Neural cell (in vitro differentiated cells): ENCODE measurements at regions not wholly inside any gene's neighbourhood (a gene's known extent, or its start where the extent isn't known, plus 50 kb on each side); places are given as distances from the start of the nearest gene placed in this dataset.

Experiments used
- H2AFZ ChIP-seq: fragments of 200-600, 300-800 bp; sonication (generic), shearing (Covaris generic); 2 replicates; pipeline ENCODE4 v1.6.0; 2014; ENCODE audit warnings: low read depth, mild to moderate bottlenecking, antibody characterized with exemption, low read length, moderate library complexity
- H3F3A ChIP-seq: fragments of 200-600 bp; shearing (Covaris generic); 2 replicates; pipeline ENCODE4 v1.6.1; 2016; ENCODE audit warnings: mild to moderate bottlenecking, moderate library complexity, mixed read lengths, antibody characterized with exemption, low read length; ENCODE audit not compliant: insufficient read depth, poor library complexity, severe bottlenecking
- H3K27ac ChIP-seq: fragments of 200-600, 300-800 bp; sonication (generic), shearing (Covaris generic); 2 replicates; pipeline ENCODE4 v1.5.1; 2014; ENCODE audit warnings: mild to moderate bottlenecking, low read length, moderate library complexity
- H3K27me3 ChIP-seq: fragments of 300-800, 200-600 bp; sonication (generic), shearing (Covaris generic); 2 replicates; pipeline ENCODE4 v1.6.0; 2014; ENCODE audit warnings: mild to moderate bottlenecking, low read depth, low read length, moderate library complexity; ENCODE audit not compliant: insufficient read depth
- H3K36me3 ChIP-seq: fragments of 300-800, 200-600 bp; sonication (generic), shearing (Covaris generic); 2 replicates; pipeline ENCODE4 v1.5.1; 2014; ENCODE audit warnings: mild to moderate bottlenecking, antibody characterized with exemption, low read length, moderate library complexity; ENCODE audit not compliant: insufficient read depth
- H3K4me2 ChIP-seq: fragments of 300-800, 200-600 bp; sonication (generic), shearing (Covaris generic); 2 replicates; pipeline ENCODE4 v1.6.0; 2014; ENCODE audit warnings: mild to moderate bottlenecking, low read length
- H3K4me3 ChIP-seq: fragments of 300-800, 200-600 bp; sonication (generic), shearing (Covaris generic); 2 replicates; pipeline ENCODE4 v1.5.1; 2014; ENCODE audit warnings: mild to moderate bottlenecking, low read length, moderate library complexity
- H3K79me2 ChIP-seq: fragments of 200-600 bp; shearing (Covaris generic); replicated peaks from 2 replicates; pipeline ENCODE4 v1.6.0; 2014; ENCODE audit warnings: mild to moderate bottlenecking, low read length, moderate library complexity; ENCODE audit not compliant: insufficient read depth
- H3K9ac ChIP-seq: fragments of 300-800, 200-600 bp; sonication (generic), shearing (Covaris generic); 2 replicates; pipeline ENCODE4 v1.6.1; 2016; ENCODE audit warnings: mild to moderate bottlenecking, low read length, mixed read lengths
- H3K9me2 ChIP-seq: fragments of 200-600 bp; shearing (Covaris generic); 2 replicates; pipeline ENCODE4 v1.6.1; 2016; ENCODE audit warnings: mild to moderate bottlenecking, low read length, mixed read lengths; ENCODE audit not compliant: insufficient read depth
- H3K9me3 ChIP-seq: fragments of 200-600, 300-800 bp; sonication (generic), shearing (Covaris generic); 2 replicates; pipeline ENCODE4 v1.6.1; 2016; ENCODE audit warnings: mild to moderate bottlenecking, mixed run types, low read length, moderate library complexity, mixed read lengths
- H4K20me1 ChIP-seq: fragments of 200-600 bp; shearing (Covaris generic); 2 replicates; pipeline ENCODE4 v1.6.1; 2016; ENCODE audit warnings: mild to moderate bottlenecking, mixed run types; ENCODE audit not compliant: insufficient read depth
- EP300 ChIP-seq: fragments of 450-650 bp; conservative IDR thresholded peaks from 2 replicates; pipeline ENCODE4 v1.6.1; 2014; ENCODE audit warnings: antibody characterized with exemption, mild to moderate bottlenecking, moderate library complexity; ENCODE audit not compliant: poor library complexity, severe bottlenecking
- EZH2 ChIP-seq: fragments of 200-600, 300-800 bp; shearing (Covaris generic), sonication (generic); IDR thresholded peaks from 2 replicates; pipeline ENCODE4 v1.6.1; 2014; ENCODE audit warnings: antibody characterized with exemption, low read length, borderline replicate concordance, mild to moderate bottlenecking; ENCODE audit not compliant: insufficient read depth, poor library complexity, severe bottlenecking
- MXI1 ChIP-seq: fragments of 450-650 bp; conservative IDR thresholded peaks from 2 replicates; pipeline ENCODE4 v1.6.1; 2014; ENCODE audit warnings: antibody characterized with exemption, mild to moderate bottlenecking; ENCODE audit not compliant: poor library complexity, severe bottlenecking
- POLR2AphosphoS5 ChIP-seq: IDR thresholded peaks from 2 replicates; pipeline ENCODE4 v1.6.1; 2012
- RAD21 ChIP-seq: fragments of 450-650 bp; conservative IDR thresholded peaks from 2 replicates; pipeline ENCODE4 v1.6.1; 2014; ENCODE audit warnings: antibody characterized with exemption, mild to moderate bottlenecking, moderate library complexity
- SMC3 ChIP-seq: fragments of 450-650 bp; conservative IDR thresholded peaks from 2 replicates; pipeline ENCODE4 v1.6.1; 2014; ENCODE audit warnings: antibody characterized with exemption, mild to moderate bottlenecking, moderate library complexity; ENCODE audit not compliant: poor library complexity
- TAF1 ChIP-seq: IDR thresholded peaks from 2 replicates; pipeline ENCODE4 v1.6.1; 2012; ENCODE audit warnings: low read depth
- TF ChIP-seq, protein P1 (sequence below): IDR thresholded peaks from 2 replicates; pipeline ENCODE4 v1.6.1; 2012; ENCODE audit warnings: borderline replicate concordance
- TF ChIP-seq, protein P2 (sequence below): fragments of 450-650 bp; IDR thresholded peaks from 2 replicates; pipeline ENCODE4 v1.5.1; 2014; ENCODE audit warnings: antibody characterized with exemption, mild to moderate bottlenecking, moderate library complexity; ENCODE audit not compliant: poor library complexity, severe bottlenecking

DNA sequence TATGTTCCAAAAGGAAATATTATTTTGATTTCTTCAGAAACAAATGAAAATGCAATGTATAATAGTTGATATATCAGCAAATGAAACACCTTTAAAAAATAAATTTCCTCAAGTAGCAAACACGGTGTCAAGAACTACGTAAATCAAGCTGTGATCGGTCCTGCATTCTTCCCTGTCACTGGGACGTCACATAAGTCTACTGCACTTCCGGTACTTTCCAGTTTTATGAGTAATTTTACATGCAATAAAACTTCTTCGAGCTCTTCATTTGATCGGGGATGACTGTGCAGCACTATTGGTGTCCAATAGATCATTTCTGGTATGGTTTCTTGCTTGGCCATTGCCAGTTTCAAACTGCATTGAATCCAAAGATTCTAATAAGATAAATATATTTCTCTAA, 114.0 kb upstream of the VEGFC start:
- no peak overlapping the region for H3K27ac ChIP-seq
- H3K9ac ChIP-seq = no peak overlapping the region
- TF ChIP-seq EP300 (no peak), TAF1 (no peak), SMC3 (no peak), POLR2AphosphoS5 (no peak)
- TF ChIP-seq, protein P1, sequence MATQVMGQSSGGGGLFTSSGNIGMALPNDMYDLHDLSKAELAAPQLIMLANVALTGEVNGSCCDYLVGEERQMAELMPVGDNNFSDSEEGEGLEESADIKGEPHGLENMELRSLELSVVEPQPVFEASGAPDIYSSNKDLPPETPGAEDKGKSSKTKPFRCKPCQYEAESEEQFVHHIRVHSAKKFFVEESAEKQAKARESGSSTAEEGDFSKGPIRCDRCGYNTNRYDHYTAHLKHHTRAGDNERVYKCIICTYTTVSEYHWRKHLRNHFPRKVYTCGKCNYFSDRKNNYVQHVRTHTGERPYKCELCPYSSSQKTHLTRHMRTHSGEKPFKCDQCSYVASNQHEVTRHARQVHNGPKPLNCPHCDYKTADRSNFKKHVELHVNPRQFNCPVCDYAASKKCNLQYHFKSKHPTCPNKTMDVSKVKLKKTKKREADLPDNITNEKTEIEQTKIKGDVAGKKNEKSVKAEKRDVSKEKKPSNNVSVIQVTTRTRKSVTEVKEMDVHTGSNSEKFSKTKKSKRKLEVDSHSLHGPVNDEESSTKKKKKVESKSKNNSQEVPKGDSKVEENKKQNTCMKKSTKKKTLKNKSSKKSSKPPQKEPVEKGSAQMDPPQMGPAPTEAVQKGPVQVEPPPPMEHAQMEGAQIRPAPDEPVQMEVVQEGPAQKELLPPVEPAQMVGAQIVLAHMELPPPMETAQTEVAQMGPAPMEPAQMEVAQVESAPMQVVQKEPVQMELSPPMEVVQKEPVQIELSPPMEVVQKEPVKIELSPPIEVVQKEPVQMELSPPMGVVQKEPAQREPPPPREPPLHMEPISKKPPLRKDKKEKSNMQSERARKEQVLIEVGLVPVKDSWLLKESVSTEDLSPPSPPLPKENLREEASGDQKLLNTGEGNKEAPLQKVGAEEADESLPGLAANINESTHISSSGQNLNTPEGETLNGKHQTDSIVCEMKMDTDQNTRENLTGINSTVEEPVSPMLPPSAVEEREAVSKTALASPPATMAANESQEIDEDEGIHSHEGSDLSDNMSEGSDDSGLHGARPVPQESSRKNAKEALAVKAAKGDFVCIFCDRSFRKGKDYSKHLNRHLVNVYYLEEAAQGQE = no peak
- TF ChIP-seq, protein P2, sequence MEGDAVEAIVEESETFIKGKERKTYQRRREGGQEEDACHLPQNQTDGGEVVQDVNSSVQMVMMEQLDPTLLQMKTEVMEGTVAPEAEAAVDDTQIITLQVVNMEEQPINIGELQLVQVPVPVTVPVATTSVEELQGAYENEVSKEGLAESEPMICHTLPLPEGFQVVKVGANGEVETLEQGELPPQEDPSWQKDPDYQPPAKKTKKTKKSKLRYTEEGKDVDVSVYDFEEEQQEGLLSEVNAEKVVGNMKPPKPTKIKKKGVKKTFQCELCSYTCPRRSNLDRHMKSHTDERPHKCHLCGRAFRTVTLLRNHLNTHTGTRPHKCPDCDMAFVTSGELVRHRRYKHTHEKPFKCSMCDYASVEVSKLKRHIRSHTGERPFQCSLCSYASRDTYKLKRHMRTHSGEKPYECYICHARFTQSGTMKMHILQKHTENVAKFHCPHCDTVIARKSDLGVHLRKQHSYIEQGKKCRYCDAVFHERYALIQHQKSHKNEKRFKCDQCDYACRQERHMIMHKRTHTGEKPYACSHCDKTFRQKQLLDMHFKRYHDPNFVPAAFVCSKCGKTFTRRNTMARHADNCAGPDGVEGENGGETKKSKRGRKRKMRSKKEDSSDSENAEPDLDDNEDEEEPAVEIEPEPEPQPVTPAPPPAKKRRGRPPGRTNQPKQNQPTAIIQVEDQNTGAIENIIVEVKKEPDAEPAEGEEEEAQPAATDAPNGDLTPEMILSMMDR = no peak

DNA sequence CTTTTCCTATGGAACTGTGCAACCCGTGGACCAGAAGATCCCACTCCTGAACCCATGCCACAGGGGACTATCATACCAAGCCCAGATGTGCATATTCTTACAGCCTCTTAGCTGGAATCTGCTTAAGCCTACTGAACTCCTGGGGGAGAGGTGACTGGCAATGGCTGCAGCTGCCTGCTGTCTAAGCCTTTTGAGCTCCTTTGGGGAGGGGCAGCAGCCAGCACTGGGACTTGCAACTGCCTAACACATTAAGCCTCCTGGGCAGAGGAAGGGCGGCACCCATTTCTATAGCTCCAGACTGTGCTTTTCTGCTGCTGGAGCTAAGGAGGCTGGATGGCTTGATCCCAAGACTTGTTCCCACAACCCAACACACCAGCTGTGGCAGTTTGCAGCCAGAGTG, 117.9 kb upstream of the VEGFC start:
- Histone ChIP-seq H3K36me3 (no peaks in the 10 kb centered on the region), H3K9me2 (no peaks in the 10 kb centered on the region), H3K9me3 (no peaks in the 10 kb centered on the region), H3K27ac (no peak overlapping the region), H3K9ac (no peak overlapping the region), H2AFZ (no peak overlapping the region), H4K20me1 (no peaks in the 10 kb centered on the region), H3K27me3 (no peaks in the 10 kb centered on the region), H3K4me2 (no peak overlapping the region), H3F3A (no peaks in the 10 kb centered on the region), H3K79me2 (no peaks in the 10 kb centered on the region), H3K4me3 (no peak overlapping the region)
- TF ChIP-seq EP300 = no peak
- TF ChIP-seq TAF1 = no peak
- TF ChIP-seq, protein P1 = no peak
- no peak for TF ChIP-seq SMC3
- TF ChIP-seq POLR2AphosphoS5 = no peak
- no peak for TF ChIP-seq MXI1
- TF ChIP-seq EZH2 = no peak
- no peak for TF ChIP-seq RAD21
- TF ChIP-seq, protein P2 = no peak

More for the DNA sequence above, 114.0 kb upstream of the VEGFC start:
- H4K20me1 ChIP-seq = no peaks in the 10 kb centered on the region
- H3K4me2 ChIP-seq = no peak overlapping the region
- H3K27me3 ChIP-seq = no peaks in the 10 kb centered on the region
- H3F3A ChIP-seq = no peaks in the 10 kb centered on the region
- H3K9me3 ChIP-seq = no peaks in the 10 kb centered on the region
- no peaks in the 10 kb centered on the region for H3K79me2 ChIP-seq
- no peak overlapping the region for H3K4me3 ChIP-seq
- no peak overlapping the region for H2AFZ ChIP-seq
- no peaks in the 10 kb centered on the region for H3K9me2 ChIP-seq
- no peaks in the 10 kb centered on the region for H3K36me3 ChIP-seq
